ENCODE measurements at regions not wholly inside any gene's neighbourhood (a gene's known extent, or its start where the extent isn't known, plus 50 kb on each side); places are given as distances from the start of the nearest gene placed in this dataset.

- ChIA-PET POLR2A (interaction anchor here (1.0 kb wide), 1 partner anchor 9 kb away, joined by 3 read pairs; no protein-coding TSS in a partner anchor), CTCF (interaction anchor here (1.0 kb wide), 1 partner anchor 12 kb away, joined by 3 read pairs; no protein-coding TSS in a partner anchor)
- H3K27me3 Mint-ChIP-seq (ENCODE audit: low read depth), result no peaks in the 10 kb centered on the region
- no peak for DNase-seq (ENCODE audit: low spot score)
- H3K27ac Mint-ChIP-seq, result no peak overlapping the region
- no peaks in the 10 kb centered on the region for H3K9me3 Mint-ChIP-seq
- no peaks in the 10 kb centered on the region for H3K36me3 Mint-ChIP-seq
- H3K4me3 Mint-ChIP-seq, result no peak overlapping the region
- ATAC-seq, result no peak
- peaks cover 3% of the 10 kb centered on the region for H3K4me1 Mint-ChIP-seq
- TF ChIP-seq ATF6 (CRISPR knock-in tag; IDR thresholded peaks at IDR 0.05), result no peak
- no peak for TF ChIP-seq EMX1 (CRISPR knock-in tag; IDR thresholded peaks at IDR 0.05)
- TF ChIP-seq TCF7 (CRISPR knock-in tag; IDR thresholded peaks at IDR 0.05; ENCODE audit: low read depth), result no peak
- TF ChIP-seq ZMAT4 (CRISPR knock-in tag; IDR thresholded peaks at IDR 0.05), result no peak
- TF ChIP-seq RELA (CRISPR knock-in tag; IDR thresholded peaks at IDR 0.05; ENCODE audit: borderline replicate concordance), result no peak
- TF ChIP-seq NFYB (CRISPR knock-in tag; conservative IDR thresholded peaks at IDR 0.05; ENCODE audit: low read depth), result no peak
- no peak for TF ChIP-seq ZNF138 (CRISPR knock-in tag; conservative IDR thresholded peaks at IDR 0.05)
- TF ChIP-seq ESRRA (CRISPR knock-in tag; IDR thresholded peaks at IDR 0.05; ENCODE audit: borderline replicate concordance), result no peak
These were observed 189.5 kb downstream of the TMEM38B start for GRCh38 chr9:105883847-105884246.

DNA sequence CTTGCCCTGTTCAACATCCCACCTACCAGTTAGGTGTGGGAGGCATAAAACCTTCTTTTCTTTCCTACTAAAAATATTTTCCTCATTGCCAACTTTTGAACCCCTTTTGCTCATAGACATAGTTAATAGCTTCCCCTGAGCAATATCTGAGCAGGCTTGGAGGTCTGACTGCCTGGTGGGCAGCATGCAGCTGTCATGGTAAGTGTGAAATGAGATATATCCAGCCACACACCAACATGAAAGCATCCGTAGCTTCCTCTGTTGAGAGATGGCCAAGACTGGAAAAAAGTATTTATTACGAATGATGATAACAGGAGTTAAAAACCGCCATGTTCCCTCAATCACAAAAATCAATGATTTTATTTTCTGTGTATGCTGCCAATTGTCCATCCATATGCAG, 190.1 kb downstream of the TMEM38B start:
- CTCF ChIA-PET, result interaction anchor here (0.9 to 1.0 kb wide), 2 partner anchors 13 to 1091 kb away, joined by 3 read pairs; no protein-coding TSS in a partner anchor
- Mint-ChIP-seq H3K9me3 (no peaks in the 10 kb centered on the region), H3K4me3 (no peak overlapping the region), H3K27me3 (ENCODE audit: low read depth) (no peaks in the 10 kb centered on the region), H3K4me1 (peaks cover 7% of the 10 kb centered on the region), H3K27ac (no peak overlapping the region), H3K36me3 (no peaks in the 10 kb centered on the region)
- POLR2A ChIA-PET, result interaction anchor here (0.6 to 1.0 kb wide), 2 partner anchors 9 to 583 kb away, joined by 3 read pairs; no protein-coding TSS in a partner anchor
- TF ChIP-seq FOXJ3 (CRISPR knock-in tag; IDR thresholded peaks at IDR 0.05; ENCODE audit: borderline replicate concordance) (no peak), FOXP1 (CRISPR knock-in tag; IDR thresholded peaks at IDR 0.05; ENCODE audit: borderline replicate concordance) (no peak)
- TF ChIP-seq, protein P1, sequence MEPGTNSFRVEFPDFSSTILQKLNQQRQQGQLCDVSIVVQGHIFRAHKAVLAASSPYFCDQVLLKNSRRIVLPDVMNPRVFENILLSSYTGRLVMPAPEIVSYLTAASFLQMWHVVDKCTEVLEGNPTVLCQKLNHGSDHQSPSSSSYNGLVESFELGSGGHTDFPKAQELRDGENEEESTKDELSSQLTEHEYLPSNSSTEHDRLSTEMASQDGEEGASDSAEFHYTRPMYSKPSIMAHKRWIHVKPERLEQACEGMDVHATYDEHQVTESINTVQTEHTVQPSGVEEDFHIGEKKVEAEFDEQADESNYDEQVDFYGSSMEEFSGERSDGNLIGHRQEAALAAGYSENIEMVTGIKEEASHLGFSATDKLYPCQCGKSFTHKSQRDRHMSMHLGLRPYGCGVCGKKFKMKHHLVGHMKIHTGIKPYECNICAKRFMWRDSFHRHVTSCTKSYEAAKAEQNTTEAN (CRISPR knock-in tag; IDR thresholded peaks at IDR 0.05), result no peak
- DNase-seq (ENCODE audit: low spot score), result no peak
- no peak for ATAC-seq

DNA sequence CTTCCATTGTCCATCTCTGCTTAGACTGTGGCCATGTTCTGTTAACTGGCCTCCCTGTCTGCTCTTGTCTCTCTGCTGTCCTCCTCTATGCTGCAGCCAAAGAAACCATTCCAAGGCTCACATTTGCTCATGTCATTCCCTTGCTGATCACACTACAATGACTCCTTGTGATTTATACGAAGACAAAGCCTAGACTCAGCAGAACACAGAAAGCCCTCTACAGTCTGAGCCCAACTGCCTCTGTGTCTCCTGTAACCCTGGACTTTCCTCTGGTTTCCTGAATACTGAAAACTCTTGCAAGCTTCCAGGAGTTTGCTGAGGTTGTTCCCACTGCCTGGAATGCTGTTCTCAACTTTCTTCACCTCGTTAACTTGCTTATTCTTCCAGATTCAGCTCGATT, 191.8 kb downstream of the TMEM38B start:
- H3K27me3 Mint-ChIP-seq (ENCODE audit: low read depth), result no peaks in the 10 kb centered on the region; the same call in 1 of the 2 replicates
- ATAC-seq (no peak), DNase-seq (ENCODE audit: low spot score) (no peak)
- H3K4me3 Mint-ChIP-seq, result no peak overlapping the region
- ChIA-PET POLR2A (interaction anchor here (0.6 kb wide), 1 partner anchor 899 kb away, joined by 3 read pairs; no protein-coding TSS in a partner anchor), CTCF (interaction anchor here (0.5 kb wide), 1 partner anchor 50 kb away, joined by 3 read pairs; no protein-coding TSS in a partner anchor)
- TF ChIP-seq ZNF416 (CRISPR knock-in tag; IDR thresholded peaks at IDR 0.05), result no peak
- TF ChIP-seq, protein P2, sequence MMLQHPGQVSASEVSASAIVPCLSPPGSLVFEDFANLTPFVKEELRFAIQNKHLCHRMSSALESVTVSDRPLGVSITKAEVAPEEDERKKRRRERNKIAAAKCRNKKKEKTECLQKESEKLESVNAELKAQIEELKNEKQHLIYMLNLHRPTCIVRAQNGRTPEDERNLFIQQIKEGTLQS (CRISPR knock-in tag; conservative IDR thresholded peaks at IDR 0.05), result no peak
- TF ChIP-seq ZNF121 (CRISPR knock-in tag; IDR thresholded peaks at IDR 0.05), result no peak
- TF ChIP-seq, protein P3, sequence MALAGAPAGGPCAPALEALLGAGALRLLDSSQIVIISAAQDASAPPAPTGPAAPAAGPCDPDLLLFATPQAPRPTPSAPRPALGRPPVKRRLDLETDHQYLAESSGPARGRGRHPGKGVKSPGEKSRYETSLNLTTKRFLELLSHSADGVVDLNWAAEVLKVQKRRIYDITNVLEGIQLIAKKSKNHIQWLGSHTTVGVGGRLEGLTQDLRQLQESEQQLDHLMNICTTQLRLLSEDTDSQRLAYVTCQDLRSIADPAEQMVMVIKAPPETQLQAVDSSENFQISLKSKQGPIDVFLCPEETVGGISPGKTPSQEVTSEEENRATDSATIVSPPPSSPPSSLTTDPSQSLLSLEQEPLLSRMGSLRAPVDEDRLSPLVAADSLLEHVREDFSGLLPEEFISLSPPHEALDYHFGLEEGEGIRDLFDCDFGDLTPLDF (CRISPR knock-in tag; IDR thresholded peaks at IDR 0.05), result no peak
- TF ChIP-seq OVOL2 (CRISPR knock-in tag; IDR thresholded peaks at IDR 0.05; ENCODE audit: borderline replicate concordance), result no peak
- no peak for TF ChIP-seq SMAD3 (CRISPR knock-in tag; IDR thresholded peaks at IDR 0.05; ENCODE audit: borderline replicate concordance)
- TF ChIP-seq ZNF138 (CRISPR knock-in tag; conservative IDR thresholded peaks at IDR 0.05), result no peak
- TF ChIP-seq CREB1 (CRISPR knock-in tag; IDR thresholded peaks at IDR 0.05), result no peak
- TF ChIP-seq, protein P4, sequence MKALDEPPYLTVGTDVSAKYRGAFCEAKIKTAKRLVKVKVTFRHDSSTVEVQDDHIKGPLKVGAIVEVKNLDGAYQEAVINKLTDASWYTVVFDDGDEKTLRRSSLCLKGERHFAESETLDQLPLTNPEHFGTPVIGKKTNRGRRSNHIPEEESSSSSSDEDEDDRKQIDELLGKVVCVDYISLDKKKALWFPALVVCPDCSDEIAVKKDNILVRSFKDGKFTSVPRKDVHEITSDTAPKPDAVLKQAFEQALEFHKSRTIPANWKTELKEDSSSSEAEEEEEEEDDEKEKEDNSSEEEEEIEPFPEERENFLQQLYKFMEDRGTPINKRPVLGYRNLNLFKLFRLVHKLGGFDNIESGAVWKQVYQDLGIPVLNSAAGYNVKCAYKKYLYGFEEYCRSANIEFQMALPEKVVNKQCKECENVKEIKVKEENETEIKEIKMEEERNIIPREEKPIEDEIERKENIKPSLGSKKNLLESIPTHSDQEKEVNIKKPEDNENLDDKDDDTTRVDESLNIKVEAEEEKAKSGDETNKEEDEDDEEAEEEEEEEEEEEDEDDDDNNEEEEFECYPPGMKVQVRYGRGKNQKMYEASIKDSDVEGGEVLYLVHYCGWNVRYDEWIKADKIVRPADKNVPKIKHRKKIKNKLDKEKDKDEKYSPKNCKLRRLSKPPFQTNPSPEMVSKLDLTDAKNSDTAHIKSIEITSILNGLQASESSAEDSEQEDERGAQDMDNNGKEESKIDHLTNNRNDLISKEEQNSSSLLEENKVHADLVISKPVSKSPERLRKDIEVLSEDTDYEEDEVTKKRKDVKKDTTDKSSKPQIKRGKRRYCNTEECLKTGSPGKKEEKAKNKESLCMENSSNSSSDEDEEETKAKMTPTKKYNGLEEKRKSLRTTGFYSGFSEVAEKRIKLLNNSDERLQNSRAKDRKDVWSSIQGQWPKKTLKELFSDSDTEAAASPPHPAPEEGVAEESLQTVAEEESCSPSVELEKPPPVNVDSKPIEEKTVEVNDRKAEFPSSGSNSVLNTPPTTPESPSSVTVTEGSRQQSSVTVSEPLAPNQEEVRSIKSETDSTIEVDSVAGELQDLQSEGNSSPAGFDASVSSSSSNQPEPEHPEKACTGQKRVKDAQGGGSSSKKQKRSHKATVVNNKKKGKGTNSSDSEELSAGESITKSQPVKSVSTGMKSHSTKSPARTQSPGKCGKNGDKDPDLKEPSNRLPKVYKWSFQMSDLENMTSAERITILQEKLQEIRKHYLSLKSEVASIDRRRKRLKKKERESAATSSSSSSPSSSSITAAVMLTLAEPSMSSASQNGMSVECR (CRISPR knock-in tag; IDR thresholded peaks at IDR 0.05; ENCODE audit: borderline replicate concordance), result no peak
- no peak for TF ChIP-seq NFYB (CRISPR knock-in tag; conservative IDR thresholded peaks at IDR 0.05; ENCODE audit: low read depth)
- H3K9me3 Mint-ChIP-seq, result no peaks in the 10 kb centered on the region
- H3K36me3 Mint-ChIP-seq, result no peaks in the 10 kb centered on the region
- no peak overlapping the region for H3K27ac Mint-ChIP-seq
- H3K4me1 Mint-ChIP-seq, result peaks cover 17% of the 10 kb centered on the region

All from WTC11 (cell line).